KMS-11 (cell line): ENCODE measurements at regions not wholly inside any gene's neighbourhood (a gene's known extent, or its start where the extent isn't known, plus 50 kb on each side); places are given as distances from the start of the nearest gene placed in this dataset.

Experiments used
- H2AFZ ChIP-seq: fragments of 200-600 bp; sonication (generic); 2 replicates; pipeline ENCODE4 v1.6.1; 2016; ENCODE audit warnings: antibody characterized with exemption, mixed run types, low read depth
- H3K27ac ChIP-seq: fragments of 200-600 bp; sonication (generic); 2 replicates; pipeline ENCODE4 v1.6.1; 2016; ENCODE audit warnings: mild to moderate bottlenecking, mixed run types
- H3K27me3 ChIP-seq: fragments of 200-600 bp; sonication (generic); 2 replicates; pipeline ENCODE4 v1.6.1; 2017; ENCODE audit warnings: mild to moderate bottlenecking, low read depth, mixed run types, moderate library complexity; ENCODE audit not compliant: insufficient read depth
- H3K36me3 ChIP-seq: fragments of 200-600 bp; sonication (generic); 2 replicates; pipeline ENCODE4 v1.6.1; 2017; ENCODE audit warnings: mild to moderate bottlenecking, mixed run types; ENCODE audit not compliant: insufficient read depth
- H3K4me1 ChIP-seq: fragments of 200-600 bp; sonication (generic); 2 replicates; pipeline ENCODE4 v1.6.1; 2016; ENCODE audit warnings: mild to moderate bottlenecking, low read depth, mixed run types; ENCODE audit not compliant: poor library complexity, severe bottlenecking
- H3K4me2 ChIP-seq: fragments of 200-600 bp; sonication (generic); 2 replicates; pipeline ENCODE4 v1.7.0; 2016; ENCODE audit warnings: mild to moderate bottlenecking, mixed run types
- H3K4me3 ChIP-seq: fragments of 200-600 bp; sonication (generic); IDR thresholded peaks from 2 replicates; pipeline ENCODE4 v1.6.1; 2017; ENCODE audit warnings: low read depth, low read length, mixed read lengths; ENCODE audit not compliant: insufficient read depth
- H3K79me2 ChIP-seq: fragments of 200-600 bp; sonication (generic); 2 replicates; pipeline ENCODE4 v1.6.1; 2016; ENCODE audit warnings: low read depth, mixed run types; ENCODE audit not compliant: insufficient read depth
- H3K9ac ChIP-seq: fragments of 200-600 bp; sonication (generic); 2 replicates; pipeline ENCODE4 v1.6.1; 2016; ENCODE audit warnings: mild to moderate bottlenecking, mixed run types
- H4K20me1 ChIP-seq: fragments of 200-600 bp; sonication (generic); 2 replicates; pipeline ENCODE4 v1.6.1; 2016; ENCODE audit warnings: mild to moderate bottlenecking, mixed run types; ENCODE audit not compliant: insufficient read depth
- CTCF ChIP-seq: fragments of 200-600 bp; sonication (generic); conservative IDR thresholded peaks from 2 replicates; pipeline ENCODE4 v1.6.1; 2017; ENCODE audit warnings: low read depth, mild to moderate bottlenecking, antibody characterized with exemption, low read length, moderate library complexity, mixed read lengths

- Histone ChIP-seq H4K20me1 (no peaks in the 10 kb centered on the region), H3K4me3 (no peak overlapping the region), H3K36me3 (no peaks in the 10 kb centered on the region), H3K27me3 (no peaks in the 10 kb centered on the region), H3K27ac (no peak overlapping the region), H3K4me1 (peaks cover 5% of the 10 kb centered on the region), H3K9ac (no peak overlapping the region), H3K4me2 (no peak overlapping the region), H2AFZ (no peak overlapping the region), H3K79me2 (no peaks in the 10 kb centered on the region)
- no peak for TF ChIP-seq CTCF
Measured at GRCh38 chr16:6884002-6884401, 448.6 kb upstream of the RBFOX1 start.

GRCh38 chr16:6880263-6880662 lies 452.4 kb upstream of the RBFOX1 start:
- H2AFZ ChIP-seq = no peak overlapping the region
- H3K36me3 ChIP-seq = no peaks in the 10 kb centered on the region
- H3K4me3 ChIP-seq = no peak overlapping the region
- no peak overlapping the region for H3K9ac ChIP-seq
- no peak overlapping the region for H3K4me2 ChIP-seq
- H3K4me1 ChIP-seq = no peaks in the 10 kb centered on the region
- no peak for TF ChIP-seq CTCF
- H3K79me2 ChIP-seq = no peaks in the 10 kb centered on the region
- H3K27ac ChIP-seq = no peak overlapping the region
- H4K20me1 ChIP-seq = no peaks in the 10 kb centered on the region
- no peaks in the 10 kb centered on the region for H3K27me3 ChIP-seq

GRCh38 chr16:6864671-6865070 lies 468.0 kb upstream of the RBFOX1 start:
- Histone ChIP-seq H3K27ac (no peak overlapping the region), H3K27me3 (no peaks in the 10 kb centered on the region), H3K4me3 (no peak overlapping the region), H2AFZ (no peak overlapping the region), H3K4me2 (no peak overlapping the region), H3K9ac (no peak overlapping the region), H3K79me2 (no peaks in the 10 kb centered on the region), H3K4me1 (no peaks in the 10 kb centered on the region), H3K36me3 (no peaks in the 10 kb centered on the region), H4K20me1 (no peaks in the 10 kb centered on the region)
- no peak for TF ChIP-seq CTCF

GRCh38 chr16:6864244-6864643 lies 468.4 kb upstream of the RBFOX1 start:
- TF ChIP-seq CTCF = no peak
- Histone ChIP-seq H2AFZ (no peak overlapping the region), H3K4me1 (no peaks in the 10 kb centered on the region), H3K79me2 (no peaks in the 10 kb centered on the region), H4K20me1 (no peaks in the 10 kb centered on the region), H3K36me3 (no peaks in the 10 kb centered on the region), H3K9ac (no peak overlapping the region), H3K27ac (no peak overlapping the region), H3K27me3 (no peaks in the 10 kb centered on the region), H3K4me2 (no peak overlapping the region), H3K4me3 (no peak overlapping the region)

GRCh38 chr16:6863135-6863534 lies 469.5 kb upstream of the RBFOX1 start:
- Histone ChIP-seq H3K36me3 (no peaks in the 10 kb centered on the region), H3K79me2 (no peaks in the 10 kb centered on the region), H3K9ac (no peak overlapping the region), H3K4me1 (no peaks in the 10 kb centered on the region), H3K27ac (no peak overlapping the region), H2AFZ (no peak overlapping the region), H3K27me3 (no peaks in the 10 kb centered on the region), H3K4me2 (no peak overlapping the region), H3K4me3 (no peak overlapping the region), H4K20me1 (no peaks in the 10 kb centered on the region)
- TF ChIP-seq CTCF = no peak
